HepG2 (cell line): ENCODE measurements at regions not wholly inside any gene's neighbourhood (a gene's known extent, or its start where the extent isn't known, plus 50 kb on each side); places are given as distances from the start of the nearest gene placed in this dataset.

Experiments used
- KLF6 ChIP-seq: IDR thresholded peaks from 2 replicates; pipeline ENCODE4 v1.8.0; 2016; ENCODE audit warnings: missing biosample characterization, missing genetic modification reagents
- MEIS2 ChIP-seq: sonication (generic); formaldehyde crosslinking; IDR thresholded peaks from 2 replicates; pipeline ENCODE4 v1.9.0; 2021; ENCODE audit warnings: mild to moderate bottlenecking, missing genetic modification reagents
- PCBP1 ChIP-seq: fragments of 200-400 bp; formaldehyde crosslinking; IDR thresholded peaks from 2 replicates; pipeline ENCODE4 v1.6.1; 2017; ENCODE audit warnings: mild to moderate bottlenecking, low read depth, low read length, borderline replicate concordance
- SMC3 ChIP-seq: IDR thresholded peaks from 2 replicates; pipeline ENCODE4 v1.6.1; 2011; ENCODE audit warnings: low read length, improper control_type of control experiment
- SP1 ChIP-seq, 2 experiments: fragments of 450-650 bp in 1 of 2; sonication (generic) in 1 of 2; formaldehyde crosslinking in 1 of 2; IDR thresholded peaks; 2 replicates each; pipeline versions ENCODE4 v1.4.0 to v1.6.1; 2016 to 2020; ENCODE audit warnings: missing genetic modification reagents in 1 of 2
- SRSF4 ChIP-seq: fragments of 200-400 bp; formaldehyde crosslinking; IDR thresholded peaks from one replicate; pipeline ENCODE4 v1.6.1; 2018; ENCODE audit warnings: mild to moderate bottlenecking, low read depth, low read length, moderate library complexity; ENCODE audit not compliant: poor library complexity, severe bottlenecking
- ZFP36 ChIP-seq: fragments of 150-350 bp; IDR thresholded peaks from 2 replicates; pipeline ENCODE4 v1.6.1; 2018; ENCODE audit warnings: borderline replicate concordance, low read length, low read depth; ENCODE audit not compliant: partially characterized antibody
- ZKSCAN1 ChIP-seq: fragments of 150-350 bp; IDR thresholded peaks from 2 replicates; pipeline ENCODE4 v1.6.1; 2014; ENCODE audit warnings: low read length
- ZNF136 ChIP-seq: sonication (generic); formaldehyde crosslinking; IDR thresholded peaks from 2 replicates; pipeline ENCODE4 v1.8.1; 2022; ENCODE audit warnings: low read depth, mild to moderate bottlenecking, moderate library complexity, missing genetic modification reagents
- ZNF180 ChIP-seq: sonication (generic); formaldehyde crosslinking; IDR thresholded peaks from 2 replicates; pipeline ENCODE4 v1.4.0; 2020; ENCODE audit warnings: low read depth, missing genetic modification reagents, borderline replicate concordance
- ZNF280B ChIP-seq: sonication (generic); formaldehyde crosslinking; IDR thresholded peaks from 2 replicates; pipeline ENCODE4 v1.5.0; 2020; ENCODE audit warnings: missing genetic modification reagents, mild to moderate bottlenecking, borderline replicate concordance
- ZNF3 ChIP-seq: IDR thresholded peaks from 2 replicates; pipeline ENCODE4 v1.7.0; 2017; ENCODE audit warnings: inconsistent platforms
- ZNF780A ChIP-seq: sonication (generic); formaldehyde crosslinking; IDR thresholded peaks from 2 replicates; pipeline ENCODE4 v1.8.0; 2022; ENCODE audit warnings: mild to moderate bottlenecking, missing genetic modification reagents, moderate library complexity
- TF ChIP-seq, protein P1 (sequence below): sonication (generic); formaldehyde crosslinking; IDR thresholded peaks from 2 replicates; pipeline ENCODE4 v1.5.0; 2020; ENCODE audit warnings: mild to moderate bottlenecking, missing genetic modification reagents, moderate library complexity

DNA sequence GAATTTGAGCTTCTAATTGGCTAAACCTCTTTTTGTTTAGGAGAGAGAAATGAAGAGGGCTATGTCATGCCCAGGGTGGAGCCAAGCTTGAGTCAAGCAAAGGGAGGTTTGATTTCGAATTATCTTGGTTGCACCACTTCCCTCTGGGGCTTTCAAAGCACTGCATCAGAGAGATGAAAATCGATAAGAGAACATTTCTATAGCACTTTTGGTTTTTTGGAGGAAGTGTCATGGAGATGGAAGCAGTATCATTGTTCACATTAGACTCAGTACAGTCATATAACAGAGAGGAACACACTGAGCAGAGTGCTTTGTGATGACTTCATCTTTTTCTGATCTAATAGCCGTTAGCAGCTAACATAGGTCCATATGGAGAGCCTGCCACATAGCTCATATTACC lies 120.3 kb upstream of the UXS1 start:
- no peak for TF ChIP-seq KLF6 (CRISPR knock-in tag)
- TF ChIP-seq ZNF280B (CRISPR knock-in tag), result no peak
- TF ChIP-seq, protein P1, sequence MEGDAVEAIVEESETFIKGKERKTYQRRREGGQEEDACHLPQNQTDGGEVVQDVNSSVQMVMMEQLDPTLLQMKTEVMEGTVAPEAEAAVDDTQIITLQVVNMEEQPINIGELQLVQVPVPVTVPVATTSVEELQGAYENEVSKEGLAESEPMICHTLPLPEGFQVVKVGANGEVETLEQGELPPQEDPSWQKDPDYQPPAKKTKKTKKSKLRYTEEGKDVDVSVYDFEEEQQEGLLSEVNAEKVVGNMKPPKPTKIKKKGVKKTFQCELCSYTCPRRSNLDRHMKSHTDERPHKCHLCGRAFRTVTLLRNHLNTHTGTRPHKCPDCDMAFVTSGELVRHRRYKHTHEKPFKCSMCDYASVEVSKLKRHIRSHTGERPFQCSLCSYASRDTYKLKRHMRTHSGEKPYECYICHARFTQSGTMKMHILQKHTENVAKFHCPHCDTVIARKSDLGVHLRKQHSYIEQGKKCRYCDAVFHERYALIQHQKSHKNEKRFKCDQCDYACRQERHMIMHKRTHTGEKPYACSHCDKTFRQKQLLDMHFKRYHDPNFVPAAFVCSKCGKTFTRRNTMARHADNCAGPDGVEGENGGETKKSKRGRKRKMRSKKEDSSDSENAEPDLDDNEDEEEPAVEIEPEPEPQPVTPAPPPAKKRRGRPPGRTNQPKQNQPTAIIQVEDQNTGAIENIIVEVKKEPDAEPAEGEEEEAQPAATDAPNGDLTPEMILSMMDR (CRISPR knock-in tag), result no peak
- no peak for TF ChIP-seq SP1 (IDR thresholded peaks at IDR 0.05)
- TF ChIP-seq SP1 (CRISPR knock-in tag; IDR thresholded peaks at IDR 0.05), result no peak
- no peak for TF ChIP-seq ZNF180
- TF ChIP-seq PCBP1, result no peak
- TF ChIP-seq SMC3, result no peak
- no peak for TF ChIP-seq ZNF3
- TF ChIP-seq ZKSCAN1, result no peak
- TF ChIP-seq ZNF780A (CRISPR knock-in tag), result no peak
- no peak for TF ChIP-seq SRSF4
- TF ChIP-seq ZFP36, result no peak
- no peak for TF ChIP-seq ZNF136
- TF ChIP-seq MEIS2 (CRISPR knock-in tag), result no peak
